ENCODE measurements at regions not wholly inside any gene's neighbourhood (a gene's known extent, or its start where the extent isn't known, plus 50 kb on each side); places are given as distances from the start of the nearest gene placed in this dataset.
"Not testable (repeated sequence)": the region's sequence is repeated elsewhere in the genome, so short reads cannot be mapped to it uniquely, and the experiment has no call there.

- TF ChIP-seq CTCF (IDR thresholded peaks at IDR 0.05; ENCODE audit: insufficient read depth in 1 of 2, low read depth in 1 of 2, low read length in 1 of 2, severe bottlenecking in 1 of 2, unreplicated experiment in 1 of 2): no peak
- no peaks in the 10 kb centered on the region for H3K9me3 Mint-ChIP-seq (ENCODE audit: unreplicated experiment)
- H3K27ac Mint-ChIP-seq (ENCODE audit: unreplicated experiment): no peak overlapping the region
- no peaks in the 10 kb centered on the region for H3K4me1 Mint-ChIP-seq (ENCODE audit: low read depth, unreplicated experiment)
- H3K4me3 Mint-ChIP-seq (ENCODE audit: unreplicated experiment): no peak overlapping the region
- CTCF ChIA-PET: interaction anchor here (0.9 kb wide), 2 partner anchors 11 to 72 kb away, joined by 3 to 4 read pairs; no protein-coding TSS in a partner anchor
- Histone ChIP-seq H3K4me3 (ENCODE audit: low read depth, low read length) (no peak overlapping the region), H3K9me3 (no peaks in the 10 kb centered on the region), H3K36me3 (ENCODE audit: control insufficient read depth, insufficient read depth, low read length) (no peaks in the 10 kb centered on the region), H3K4me1 (no peaks in the 10 kb centered on the region), H3K27me3 (replicated peaks; ENCODE audit: control insufficient read depth, insufficient read depth, low read length) (no peaks in the 10 kb centered on the region)
- no peak for DNase-seq
- intact Hi-C loops (cut with micrococcal nuclease; ENCODE audit: unreplicated experiment): loop anchor here (1.0 to 2.0 kb wide), 2 partner anchors 72 to 232 kb away; no protein-coding TSS in a partner anchor
- POLR2A ChIA-PET: no interaction called here
- no peaks in the 10 kb centered on the region for H3K27me3 Mint-ChIP-seq (ENCODE audit: insufficient read depth, unreplicated experiment)
- no peaks in the 10 kb centered on the region for H3K36me3 Mint-ChIP-seq (ENCODE audit: insufficient read depth, unreplicated experiment)
- BruUV-seq (replicated peaks): no TSS peak
Observed at GRCh38 chr5:18466731-18467130, 832.5 kb downstream of the TAF11L14 start.

GRCh38 chr5:18471791-18472190 lies 837.5 kb downstream of the TAF11L14 start:
- H3K4me3 ChIP-seq (ENCODE audit: low read depth, low read length); POLR2A ChIA-PET; DNase-seq; H3K4me3 Mint-ChIP-seq (ENCODE audit: unreplicated experiment); BruUV-seq (replicated peaks); H3K27me3 ChIP-seq (replicated peaks; ENCODE audit: control insufficient read depth, insufficient read depth, low read length); H3K27me3 Mint-ChIP-seq (ENCODE audit: insufficient read depth, unreplicated experiment); intact Hi-C loops (cut with micrococcal nuclease; ENCODE audit: unreplicated experiment); H3K36me3 Mint-ChIP-seq (ENCODE audit: insufficient read depth, unreplicated experiment); H3K36me3 ChIP-seq (ENCODE audit: control insufficient read depth, insufficient read depth, low read length); H3K27ac Mint-ChIP-seq (ENCODE audit: unreplicated experiment); H3K4me1 ChIP-seq; H3K9me3 ChIP-seq; H3K4me1 Mint-ChIP-seq (ENCODE audit: low read depth, unreplicated experiment); CTCF ChIA-PET; H3K9me3 Mint-ChIP-seq (ENCODE audit: unreplicated experiment): not testable (repeated sequence)

- no peak overlapping the region for H3K27ac Mint-ChIP-seq (ENCODE audit: unreplicated experiment)
- CTCF ChIA-PET: no interaction called here
- peaks cover 9% of the 10 kb centered on the region for H3K27me3 Mint-ChIP-seq (ENCODE audit: insufficient read depth, unreplicated experiment)
- no peak overlapping the region for H3K4me3 Mint-ChIP-seq (ENCODE audit: unreplicated experiment)
- Histone ChIP-seq H3K27me3 (replicated peaks; ENCODE audit: control insufficient read depth, insufficient read depth, low read length) (no peaks in the 10 kb centered on the region), H3K4me1 (no peaks in the 10 kb centered on the region), H3K36me3 (ENCODE audit: control insufficient read depth, insufficient read depth, low read length) (no peaks in the 10 kb centered on the region), H3K9me3 (no peaks in the 10 kb centered on the region), H3K4me3 (ENCODE audit: low read depth, low read length) (no peak overlapping the region)
- no peak for TF ChIP-seq CTCF (IDR thresholded peaks at IDR 0.05; ENCODE audit: insufficient read depth in 1 of 2, low read depth in 1 of 2, low read length in 1 of 2, severe bottlenecking in 1 of 2, unreplicated experiment in 1 of 2)
- no peaks in the 10 kb centered on the region for H3K9me3 Mint-ChIP-seq (ENCODE audit: unreplicated experiment)
- POLR2A ChIA-PET: no interaction called here
- H3K36me3 Mint-ChIP-seq (ENCODE audit: insufficient read depth, unreplicated experiment): no peaks in the 10 kb centered on the region
- no peaks in the 10 kb centered on the region for H3K4me1 Mint-ChIP-seq (ENCODE audit: low read depth, unreplicated experiment)
- intact Hi-C loops (cut with micrococcal nuclease; ENCODE audit: unreplicated experiment): no loop called here
- no peak for DNase-seq
- BruUV-seq (replicated peaks): no TSS peak
Observed at GRCh38 chr5:18483451-18483850, 849.2 kb downstream of the TAF11L14 start.

- ChIA-PET POLR2A (no interaction called here), CTCF (no interaction called here)
- H3K36me3 Mint-ChIP-seq (ENCODE audit: insufficient read depth, unreplicated experiment): no peaks in the 10 kb centered on the region
Observed at GRCh38 chr5:18487928-18488480, 853.7 kb downstream of the TAF11L14 start.

More at GRCh38 chr5:18487928-18488480, 853.7 kb downstream of the TAF11L14 start:
- Mint-ChIP-seq H3K27ac (ENCODE audit: unreplicated experiment) (no peak overlapping the region), H3K9me3 (ENCODE audit: unreplicated experiment) (no peaks in the 10 kb centered on the region), H3K4me3 (ENCODE audit: unreplicated experiment) (no peak overlapping the region), H3K4me1 (ENCODE audit: low read depth, unreplicated experiment) (no peaks in the 10 kb centered on the region), H3K27me3 (ENCODE audit: insufficient read depth, unreplicated experiment) (peaks cover 6% of the 10 kb centered on the region)
- Histone ChIP-seq H3K4me1 (no peaks in the 10 kb centered on the region), H3K9me3 (no peaks in the 10 kb centered on the region), H3K4me3 (ENCODE audit: low read depth, low read length) (no peak overlapping the region), H3K36me3 (ENCODE audit: control insufficient read depth, insufficient read depth, low read length) (no peaks in the 10 kb centered on the region), H3K27me3 (replicated peaks; ENCODE audit: control insufficient read depth, insufficient read depth, low read length) (no peaks in the 10 kb centered on the region)
- intact Hi-C loops (cut with micrococcal nuclease; ENCODE audit: unreplicated experiment): no loop called here
- DNase-seq: no peak
- no peak for TF ChIP-seq CTCF (IDR thresholded peaks at IDR 0.05; ENCODE audit: insufficient read depth in 1 of 2, low read depth in 1 of 2, low read length in 1 of 2, severe bottlenecking in 1 of 2, unreplicated experiment in 1 of 2)
- no TSS peak for BruUV-seq (replicated peaks)
